ENCODE measurements at regions not wholly inside any gene's neighbourhood (a gene's known extent, or its start where the extent isn't known, plus 50 kb on each side); places are given as distances from the start of the nearest gene placed in this dataset.

- H3K9ac ChIP-seq (ENCODE audit: low read length), result no peak overlapping the region
- H3K79me1 ChIP-seq (ENCODE audit: low read length), result no peaks in the 10 kb centered on the region
- WGBS (ENCODE audit: extremely low coverage, insufficient coverage, insufficient read length), result no CpG with 5 or more reads among the region's 1 CpG
- H3K27me3 ChIP-seq (ENCODE audit: insufficient read depth, low read length), result no peaks in the 10 kb centered on the region
- no peak overlapping the region for H3K14ac ChIP-seq (ENCODE audit: low read length)
- no peaks in the 10 kb centered on the region for H3K36me3 ChIP-seq (ENCODE audit: control insufficient read depth in 1 of 2, insufficient read depth in 2 of 2, low read length in 2 of 2)
- H2BK5ac ChIP-seq (ENCODE audit: low read depth, low read length, poor library complexity), result no peak overlapping the region
- no peak overlapping the region for H3K23ac ChIP-seq (ENCODE audit: low read length)
- H3K9me3 ChIP-seq (ENCODE audit: insufficient read depth, low read depth, low read length), result no peaks in the 10 kb centered on the region
- H2BK120ac ChIP-seq (ENCODE audit: insufficient read depth, low read length, poor library complexity), result no peak overlapping the region
- no peak overlapping the region for H3K18ac ChIP-seq (ENCODE audit: low read length)
- no peak overlapping the region for H2AFZ ChIP-seq (ENCODE audit: insufficient read depth, low read length, poor library complexity)
- no peaks in the 10 kb centered on the region for H3K79me2 ChIP-seq (ENCODE audit: control insufficient read depth, insufficient read depth, low read length, poor library complexity)
- no peak overlapping the region for H3K27ac ChIP-seq (ENCODE audit: low read depth, low read length)
- H3K4ac ChIP-seq (ENCODE audit: low read depth, low read length), result no peak overlapping the region
- no peak for DNase-seq
- no peak overlapping the region for H3K4me3 ChIP-seq (ENCODE audit: low read depth, low read length)
- H4K12ac ChIP-seq (ENCODE audit: low read depth, low read length), result no peak overlapping the region
- H4K91ac ChIP-seq (ENCODE audit: low read depth, low read length), result no peak overlapping the region
- no peak overlapping the region for H2BK12ac ChIP-seq (ENCODE audit: low read length)
- no peak overlapping the region for H2AK5ac ChIP-seq (ENCODE audit: low read length)
- no peaks in the 10 kb centered on the region for H3K4me1 ChIP-seq (ENCODE audit: control insufficient read depth in 1 of 2, insufficient read depth in 2 of 2, low read length in 2 of 2)
- H3K4me2 ChIP-seq (ENCODE audit: low read length), result no peak overlapping the region
- H4K8ac ChIP-seq (ENCODE audit: low read depth, low read length), result no peak overlapping the region
These were observed 130.7 kb upstream of the ARID2 start for GRCh38 chr12:45598761-45599160.

GRCh38 chr12:45599196-45599595, 130.3 kb upstream of the ARID2 start:
- Histone ChIP-seq H3K23ac (ENCODE audit: low read length) (no peak overlapping the region), H2BK12ac (ENCODE audit: low read length) (no peak overlapping the region)

GRCh38 chr12:45601390-45601789, 128.1 kb upstream of the ARID2 start:
- Histone ChIP-seq H3K4ac (ENCODE audit: low read depth, low read length) (no peak overlapping the region), H4K12ac (ENCODE audit: low read depth, low read length) (no peak overlapping the region), H3K27ac (ENCODE audit: low read depth, low read length) (no peak overlapping the region), H3K79me1 (ENCODE audit: low read length) (no peaks in the 10 kb centered on the region), H2BK120ac (ENCODE audit: insufficient read depth, low read length, poor library complexity) (no peak overlapping the region), H2BK5ac (ENCODE audit: low read depth, low read length, poor library complexity) (no peak overlapping the region), H3K18ac (ENCODE audit: low read length) (no peak overlapping the region), H2AFZ (ENCODE audit: insufficient read depth, low read length, poor library complexity) (no peak overlapping the region), H3K4me3 (ENCODE audit: low read depth, low read length) (no peak overlapping the region), H3K36me3 (ENCODE audit: control insufficient read depth in 1 of 2, insufficient read depth in 2 of 2, low read length in 2 of 2) (no peaks in the 10 kb centered on the region), H3K4me1 (ENCODE audit: control insufficient read depth in 1 of 2, insufficient read depth in 2 of 2, low read length in 2 of 2) (no peaks in the 10 kb centered on the region), H3K14ac (ENCODE audit: low read length) (no peak overlapping the region), H3K9ac (ENCODE audit: low read length) (no peak overlapping the region), H4K91ac (ENCODE audit: low read depth, low read length) (no peak overlapping the region), H4K8ac (ENCODE audit: low read depth, low read length) (no peak overlapping the region), H3K4me2 (ENCODE audit: low read length) (no peak overlapping the region), H3K27me3 (ENCODE audit: insufficient read depth, low read length) (no peaks in the 10 kb centered on the region), H2AK5ac (ENCODE audit: low read length) (no peak overlapping the region), H3K23ac (ENCODE audit: low read length) (no peak overlapping the region), H3K9me3 (ENCODE audit: insufficient read depth, low read depth, low read length) (no peaks in the 10 kb centered on the region), H3K79me2 (ENCODE audit: control insufficient read depth, insufficient read depth, low read length, poor library complexity) (no peaks in the 10 kb centered on the region), H2BK12ac (ENCODE audit: low read length) (no peak overlapping the region)
- WGBS (ENCODE audit: extremely low coverage, insufficient coverage, insufficient read length), result no CpG with 5 or more reads among the region's 2 CpGs
- DNase-seq, result no peak

More at GRCh38 chr12:45599196-45599595, 130.3 kb upstream of the ARID2 start:
- H4K12ac ChIP-seq (ENCODE audit: low read depth, low read length), result no peak overlapping the region
- H2BK5ac ChIP-seq (ENCODE audit: low read depth, low read length, poor library complexity), result no peak overlapping the region
- H2BK120ac ChIP-seq (ENCODE audit: insufficient read depth, low read length, poor library complexity), result no peak overlapping the region
- no peak for DNase-seq
- no peak overlapping the region for H2AK5ac ChIP-seq (ENCODE audit: low read length)
- H3K4me2 ChIP-seq (ENCODE audit: low read length), result no peak overlapping the region
- H3K4ac ChIP-seq (ENCODE audit: low read depth, low read length), result no peak overlapping the region
- H3K79me2 ChIP-seq (ENCODE audit: control insufficient read depth, insufficient read depth, low read length, poor library complexity), result no peaks in the 10 kb centered on the region
- no peak overlapping the region for H3K9ac ChIP-seq (ENCODE audit: low read length)
- no peaks in the 10 kb centered on the region for H3K36me3 ChIP-seq (ENCODE audit: control insufficient read depth in 1 of 2, insufficient read depth in 2 of 2, low read length in 2 of 2)
- H3K27me3 ChIP-seq (ENCODE audit: insufficient read depth, low read length), result no peaks in the 10 kb centered on the region
- H3K14ac ChIP-seq (ENCODE audit: low read length), result no peak overlapping the region
- H2AFZ ChIP-seq (ENCODE audit: insufficient read depth, low read length, poor library complexity), result no peak overlapping the region
- no peaks in the 10 kb centered on the region for H3K79me1 ChIP-seq (ENCODE audit: low read length)
- no peaks in the 10 kb centered on the region for H3K4me1 ChIP-seq (ENCODE audit: control insufficient read depth in 1 of 2, insufficient read depth in 2 of 2, low read length in 2 of 2)
- no peak overlapping the region for H3K4me3 ChIP-seq (ENCODE audit: low read depth, low read length)
- H3K27ac ChIP-seq (ENCODE audit: low read depth, low read length), result no peak overlapping the region
- no peak overlapping the region for H3K18ac ChIP-seq (ENCODE audit: low read length)
- no peak overlapping the region for H4K91ac ChIP-seq (ENCODE audit: low read depth, low read length)
- H3K9me3 ChIP-seq (ENCODE audit: insufficient read depth, low read depth, low read length), result no peaks in the 10 kb centered on the region
- whole genome bisulfite sequencing (ENCODE audit: extremely low coverage, insufficient coverage, insufficient read length), result no CpG with 5 or more reads among the region's 2 CpGs
- H4K8ac ChIP-seq (ENCODE audit: low read depth, low read length), result no peak overlapping the region

- Histone ChIP-seq H3K4ac (ENCODE audit: low read depth, low read length) (no peak overlapping the region), H4K12ac (ENCODE audit: low read depth, low read length) (no peak overlapping the region), H4K8ac (ENCODE audit: low read depth, low read length) (no peak overlapping the region), H3K9me3 (ENCODE audit: insufficient read depth, low read depth, low read length) (no peaks in the 10 kb centered on the region), H2BK120ac (ENCODE audit: insufficient read depth, low read length, poor library complexity) (no peak overlapping the region), H3K4me2 (ENCODE audit: low read length) (no peak overlapping the region), H3K18ac (ENCODE audit: low read length) (no peak overlapping the region), H3K27ac (ENCODE audit: low read depth, low read length) (no peak overlapping the region), H2BK5ac (ENCODE audit: low read depth, low read length, poor library complexity) (no peak overlapping the region), H3K4me3 (ENCODE audit: low read depth, low read length) (no peak overlapping the region), H3K36me3 (ENCODE audit: control insufficient read depth in 1 of 2, insufficient read depth in 2 of 2, low read length in 2 of 2) (no peaks in the 10 kb centered on the region), H3K23ac (ENCODE audit: low read length) (no peak overlapping the region), H3K79me2 (ENCODE audit: control insufficient read depth, insufficient read depth, low read length, poor library complexity) (no peaks in the 10 kb centered on the region), H3K4me1 (ENCODE audit: control insufficient read depth in 1 of 2, insufficient read depth in 2 of 2, low read length in 2 of 2) (no peaks in the 10 kb centered on the region), H3K9ac (ENCODE audit: low read length) (no peak overlapping the region), H3K14ac (ENCODE audit: low read length) (no peak overlapping the region), H3K79me1 (ENCODE audit: low read length) (no peaks in the 10 kb centered on the region), H4K91ac (ENCODE audit: low read depth, low read length) (no peak overlapping the region), H3K27me3 (ENCODE audit: insufficient read depth, low read length) (no peaks in the 10 kb centered on the region), H2BK12ac (ENCODE audit: low read length) (no peak overlapping the region), H2AFZ (ENCODE audit: insufficient read depth, low read length, poor library complexity) (no peak overlapping the region), H2AK5ac (ENCODE audit: low read length) (no peak overlapping the region)
- no CpG with 5 or more reads among the region's 4 CpGs for WGBS (ENCODE audit: extremely low coverage, insufficient coverage, insufficient read length)
- no peak for DNase-seq
These were observed 127.6 kb upstream of the ARID2 start for GRCh38 chr12:45601888-45602287.
